ENCODE measurements at regions not wholly inside any gene's neighbourhood (a gene's known extent, or its start where the extent isn't known, plus 50 kb on each side); places are given as distances from the start of the nearest gene placed in this dataset.
A peak's percentile ranks its signal among the peaks of the same experiment; 100 is the strongest.

DNA sequence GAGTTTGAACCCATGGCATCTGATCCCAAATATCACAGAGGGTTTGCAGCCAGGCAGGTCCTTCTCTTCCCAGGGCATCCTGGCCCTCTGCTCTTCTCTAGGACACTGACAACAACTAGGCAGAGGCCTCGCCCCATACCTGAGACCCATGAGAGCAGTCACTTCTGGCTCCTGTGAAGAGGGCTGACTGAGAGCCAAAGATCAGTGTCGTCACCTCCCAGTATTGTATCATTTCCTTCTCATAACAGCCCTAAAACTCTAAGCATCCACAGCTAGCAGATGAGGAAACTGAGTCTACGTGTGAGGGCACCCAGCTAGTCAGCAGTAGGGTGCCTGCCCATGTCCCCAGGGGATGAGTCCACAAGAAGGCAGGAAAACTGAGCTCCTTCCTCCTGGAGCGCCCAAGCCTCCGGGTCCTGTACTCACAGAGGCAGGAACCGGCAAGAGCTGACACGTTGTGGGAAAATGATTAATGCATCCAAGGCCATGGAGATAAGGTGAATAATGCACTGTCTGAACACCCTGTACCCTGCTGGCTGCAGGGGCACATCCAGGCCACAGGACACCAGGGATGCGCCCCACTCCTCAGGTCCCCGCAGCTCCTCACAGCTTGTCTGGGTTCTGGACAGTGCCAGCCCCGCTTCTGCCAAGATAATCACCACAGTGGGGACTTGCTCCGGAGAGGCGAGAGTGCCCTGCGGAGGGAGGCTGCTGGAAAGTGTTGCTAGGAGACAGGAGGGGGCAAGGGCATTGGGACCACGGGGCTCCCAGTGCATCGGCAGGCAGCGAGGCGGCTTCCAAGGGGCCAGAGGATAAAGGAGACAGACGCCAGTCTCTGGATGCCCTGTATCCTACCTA is 340.0 kb downstream of the NPHP4 start:
- DNase-seq, result no peak

- no peak for DNase-seq
Measured at GRCh38 chr1:5651473-5651872, 340.8 kb downstream of the NPHP4 start.

GRCh38 chr1:5651027-5651410 is 341.2 kb downstream of the NPHP4 start:
- no peak for DNase-seq

DNA sequence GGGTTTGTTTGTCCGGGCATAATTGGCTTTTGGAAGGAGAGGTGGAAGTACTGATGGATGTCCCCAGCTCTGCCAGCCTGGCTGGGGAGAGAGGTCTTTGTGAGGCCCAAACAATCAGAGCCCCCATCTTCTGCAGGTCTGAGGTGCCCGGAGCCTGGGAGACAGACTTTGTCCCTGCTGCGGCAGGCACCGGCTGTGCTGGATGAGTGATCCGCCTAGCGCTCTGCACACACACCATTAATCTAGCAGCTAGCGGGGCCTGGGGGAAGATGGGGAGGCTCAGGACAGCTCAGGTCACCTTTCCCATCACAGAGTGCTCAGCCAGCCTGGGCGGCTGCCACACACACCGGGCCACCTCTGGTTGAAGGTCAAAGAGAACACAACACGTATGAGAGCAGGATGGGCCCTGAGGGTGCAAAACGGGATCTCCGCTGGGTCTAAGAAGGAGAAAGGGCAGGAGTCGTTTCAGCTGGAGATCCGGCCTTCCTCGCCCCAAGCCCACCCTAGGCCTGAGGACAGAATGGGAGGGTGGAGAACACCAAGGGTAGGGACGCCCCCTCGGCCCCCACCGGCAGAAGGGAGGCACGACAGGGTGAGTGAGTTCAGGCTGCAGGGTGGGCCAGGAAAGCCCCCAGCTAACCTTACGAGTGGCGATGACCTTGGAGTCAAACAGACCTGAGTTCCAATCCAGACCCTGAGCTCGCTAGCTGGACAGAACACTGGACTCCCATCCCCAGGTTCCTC is 341.8 kb downstream of the NPHP4 start:
- DNase-seq, result no peak

DNA sequence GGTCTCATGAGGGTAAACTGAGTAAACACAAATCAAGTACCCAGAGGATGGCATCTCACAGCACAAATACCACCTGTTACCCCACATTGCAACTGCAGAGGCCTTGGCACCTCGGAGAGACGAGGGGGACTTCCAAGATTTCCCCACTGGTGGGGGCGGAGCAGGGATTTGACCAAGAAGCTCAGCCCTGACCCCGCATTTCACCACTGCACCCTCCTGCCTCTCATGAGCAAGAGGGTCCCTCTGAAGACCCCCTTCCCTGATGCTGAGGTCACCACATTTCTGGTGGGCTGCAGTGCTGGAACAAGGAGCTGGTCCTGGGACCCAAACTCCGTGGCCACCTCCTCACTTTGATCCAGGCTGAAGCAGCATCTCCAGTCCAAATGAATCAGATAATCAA is 342.4 kb downstream of the NPHP4 start:
- DNase-seq, result no peak

- DNase-seq, result no peak
Measured at GRCh38 chr1:5649166-5649551, 343.1 kb downstream of the NPHP4 start.

DNA sequence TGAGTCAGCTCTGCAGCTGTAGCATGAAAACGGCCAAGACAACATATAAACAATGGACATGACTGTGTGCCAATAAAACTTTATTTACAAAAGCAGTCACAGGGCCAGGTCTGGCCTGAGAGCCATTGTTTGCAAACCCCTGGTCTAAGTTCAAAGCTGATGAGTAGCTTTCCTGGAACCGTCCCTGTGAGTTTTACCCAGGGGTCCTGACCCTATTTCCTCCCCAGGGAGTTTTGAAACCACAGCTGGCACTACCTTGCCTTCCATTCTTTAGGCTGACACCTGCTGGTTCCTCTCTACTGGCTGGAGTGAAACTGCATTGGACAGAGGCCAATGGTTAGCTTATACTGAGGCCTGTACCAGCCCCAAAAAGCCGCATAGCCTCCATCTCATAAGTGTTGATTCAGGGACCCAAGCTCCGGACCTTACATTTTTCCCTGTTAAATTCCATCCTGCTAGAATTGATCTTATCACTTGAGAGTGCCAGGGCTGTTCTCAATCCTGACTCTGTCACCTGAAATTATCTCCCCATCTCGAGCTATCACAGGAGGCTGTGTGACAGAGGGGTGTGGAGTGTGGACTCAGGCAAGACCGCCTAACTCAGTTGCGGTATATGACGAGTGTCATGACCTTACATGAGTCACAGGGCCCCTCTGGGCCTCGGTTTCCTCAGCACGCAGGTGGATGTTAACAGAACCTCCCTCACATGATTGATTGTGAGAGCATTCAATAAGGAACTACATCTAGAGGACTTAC is 343.6 kb downstream of the NPHP4 start:
- DNase-seq, result no peak

DNA sequence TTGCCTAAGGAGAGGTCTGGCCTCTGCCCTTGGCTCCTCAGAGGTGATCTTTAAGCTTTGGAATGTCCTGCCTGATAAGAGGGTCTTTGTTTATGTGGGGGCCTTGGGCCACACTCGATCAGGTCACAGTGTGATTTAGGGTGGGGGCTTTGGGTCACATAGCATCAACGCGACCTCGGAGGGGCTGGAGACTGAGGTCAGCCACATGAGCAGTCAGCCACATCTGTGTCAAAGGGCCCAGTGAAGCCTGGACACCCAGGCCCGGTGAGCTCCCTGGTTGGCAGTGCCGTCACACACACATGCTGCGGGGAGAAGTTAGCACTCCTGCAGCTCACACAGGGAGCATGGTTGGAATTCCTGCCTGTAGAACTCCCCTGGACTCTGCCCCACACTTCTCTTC is 345.0 kb downstream of the NPHP4 start:
- no peak for DNase-seq

- no peak for DNase-seq
Measured at GRCh38 chr1:5646486-5647149, 345.6 kb downstream of the NPHP4 start.

DNA sequence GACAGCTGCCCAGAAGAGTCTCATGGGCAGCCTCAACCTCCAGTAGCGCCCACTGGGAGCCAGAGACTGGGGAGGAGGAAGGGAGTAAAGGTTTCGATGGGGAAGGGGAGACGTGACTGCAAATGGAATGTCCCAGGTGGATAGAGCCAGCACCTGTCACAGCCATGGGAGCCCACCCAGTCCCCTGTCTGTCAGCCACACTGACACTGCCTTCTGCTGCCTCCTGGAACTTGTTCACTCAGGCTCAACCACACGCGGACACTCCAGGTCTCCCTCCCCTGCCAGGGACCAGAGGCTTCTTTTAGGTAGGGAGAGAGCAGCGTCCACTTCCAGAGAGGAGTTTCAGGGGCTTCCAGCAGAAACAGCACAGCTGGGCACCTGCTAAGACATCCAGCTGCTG is 346.3 kb downstream of the NPHP4 start:
- no peak for DNase-seq

DNA sequence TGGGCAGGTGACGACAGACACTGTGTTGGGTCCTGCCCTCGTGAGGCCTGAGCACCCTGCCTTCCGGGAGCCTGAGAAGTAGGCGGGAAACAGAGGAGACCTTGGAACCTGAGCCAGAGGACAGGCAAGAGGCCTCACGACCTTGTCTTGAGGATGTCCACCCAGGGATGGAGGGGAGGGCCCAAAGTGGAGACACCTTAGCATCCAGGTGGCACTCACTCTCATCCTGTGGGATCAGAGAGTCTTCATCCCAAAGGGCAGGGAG is 347.2 kb downstream of the NPHP4 start:
- no peak for DNase-seq

- DNase-seq, result no peak
Measured at GRCh38 chr1:5644281-5645134, 347.7 kb downstream of the NPHP4 start.

GRCh38 chr1:5643360-5644107 is 348.7 kb downstream of the NPHP4 start:
- DNase-seq, result no peak

- no peak for DNase-seq
Measured at GRCh38 chr1:5640845-5641244, 351.4 kb downstream of the NPHP4 start.

- DNase-seq, result no peak
Measured at GRCh38 chr1:5639106-5639722, 353.0 kb downstream of the NPHP4 start.

GRCh38 chr1:5638582-5638981 is 353.6 kb downstream of the NPHP4 start:
- no peak for DNase-seq

- DNase-seq, result peak in 1 of 2 experiments; percentile 2
Measured at GRCh38 chr1:5637171-5637570, 355.1 kb downstream of the NPHP4 start.

DNA sequence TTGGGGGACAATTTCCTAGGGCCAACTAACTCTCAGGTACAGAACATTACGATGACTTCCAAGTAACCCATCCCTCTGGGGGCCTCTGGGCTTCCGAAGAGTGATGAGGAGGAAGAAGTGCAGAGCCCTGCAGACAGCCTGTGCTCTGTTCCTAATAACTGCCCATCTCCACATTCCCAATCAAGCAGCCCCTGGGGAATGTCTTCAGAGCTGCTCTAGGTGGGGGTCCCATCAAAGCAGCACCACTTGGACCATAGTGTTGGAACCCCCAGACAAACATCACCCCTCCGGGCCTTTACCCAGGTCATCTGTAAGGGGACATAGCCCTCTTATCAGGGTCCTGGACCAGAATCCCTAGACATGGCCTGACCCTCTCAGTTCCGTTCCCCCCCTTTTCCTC is 357.3 kb downstream of the NPHP4 start:
- no peak for DNase-seq

DNA sequence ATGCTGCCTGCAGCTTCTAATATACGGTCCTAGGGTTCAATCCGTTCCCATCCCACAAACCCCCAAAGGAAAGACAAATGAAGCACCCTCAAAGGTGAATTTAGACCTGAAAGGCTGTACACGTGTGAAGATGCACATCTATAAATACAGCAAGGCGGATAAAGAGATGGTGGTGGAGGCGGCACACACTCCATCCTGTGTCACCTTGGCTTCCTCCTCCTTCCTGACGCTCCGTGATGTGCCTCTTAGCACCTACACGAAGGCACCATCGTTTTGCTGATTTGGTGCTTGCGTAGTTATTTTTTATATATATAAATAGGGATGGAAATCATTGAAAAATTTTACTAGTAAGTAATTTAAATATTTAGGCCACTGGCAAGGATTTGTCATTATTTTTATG is 359.4 kb downstream of the NPHP4 start:
- DNase-seq, result no peak

DNA sequence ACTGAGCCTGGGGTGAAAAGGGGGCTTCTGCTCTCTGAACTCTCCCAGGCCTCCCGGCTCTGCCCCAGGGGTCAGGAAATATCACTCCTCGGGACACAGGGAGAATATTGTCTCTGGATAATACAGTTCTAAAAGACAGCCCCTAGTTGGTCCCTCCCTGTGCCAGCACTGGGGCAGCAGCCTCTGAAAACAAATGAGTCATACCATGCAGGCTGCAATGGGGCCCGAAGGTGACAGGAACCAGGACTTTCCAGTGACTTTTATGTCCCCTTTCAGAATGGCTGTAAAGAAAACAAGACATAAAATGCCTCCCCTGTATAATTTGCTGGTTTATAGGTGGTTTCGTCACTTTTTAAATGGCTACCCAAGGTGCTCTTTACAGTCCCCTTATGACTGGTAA is 360.0 kb downstream of the NPHP4 start:
- DNase-seq, result no peak

- no peak for DNase-seq
Measured at GRCh38 chr1:5628416-5628815, 363.8 kb downstream of the NPHP4 start.

Measured in NCI-H526 (cell line).